IMR-90 (cell line): ENCODE measurements at regions not wholly inside any gene's neighbourhood (a gene's known extent, or its start where the extent isn't known, plus 50 kb on each side); places are given as distances from the start of the nearest gene placed in this dataset.

Experiments
- ATAC-seq: fragments of 200-7000 bp; cut with Tn5 transposase; 2 replicates; pipeline ENCODE4 v1.9.1; 2020; ENCODE audit warnings: low read depth, mild to moderate bottlenecking, moderate library complexity
- BruUV-seq: library from RNA; stranded (reverse); fragments of 400-500 nt; replicated peaks from 2 replicates; lab custom pipeline; 2021; lab: Mats Ljungman, UMichigan
- CTCF ChIA-PET: fragments of 300-600 bp; formaldehyde crosslinking; extraction: SDS; loops from one replicate; lab custom pipeline; 2021; ENCODE audit warnings: antibody characterized with exemption; lab: Yijun Ruan, JAX
- POLR2A ChIA-PET: fragments of 300-600 bp; sonication (Branson Sonifier 250); formaldehyde crosslinking; loops from one replicate; lab custom pipeline; 2022; ENCODE audit warnings: antibody characterized with exemption; ENCODE audit not compliant: unreplicated experiment; lab: Charles Lee
- DNase-seq: peaks from one replicate; pipeline ENCODE4 v3.0.0; 2013
- H2AFZ ChIP-seq: replicated peaks from 2 replicates; pipeline ENCODE3; 2013; ENCODE audit warnings: low read length, mild to moderate bottlenecking; ENCODE audit not compliant: poor library complexity
- H2AK5ac ChIP-seq: 2 replicates; pipeline ENCODE4 v1.6.1; 2013; ENCODE audit warnings: low read depth, low read length, inconsistent platforms
- H2AK9ac ChIP-seq: replicated peaks from 2 replicates; pipeline ENCODE3; 2013; ENCODE audit warnings: mild to moderate bottlenecking, low read depth, low read length, moderate library complexity; ENCODE audit not compliant: poor library complexity
- H2BK120ac ChIP-seq: 2 replicates; pipeline ENCODE4 v1.6.1; 2013; ENCODE audit warnings: low read depth, low read length, inconsistent platforms
- H2BK15ac ChIP-seq: 3 replicates; pipeline ENCODE4 v1.6.1; 2013; ENCODE audit warnings: low read depth, low read length, inconsistent platforms
- H2BK20ac ChIP-seq: 2 replicates; pipeline ENCODE4 v1.6.1; 2013; ENCODE audit warnings: low read depth, mild to moderate bottlenecking, inconsistent platforms, low read length, moderate library complexity
- H2BK5ac ChIP-seq: 2 replicates; pipeline ENCODE4 v1.6.1; 2013; ENCODE audit warnings: mild to moderate bottlenecking, low read depth, low read length, inconsistent platforms; ENCODE audit not compliant: poor library complexity, severe bottlenecking
- H3K14ac ChIP-seq: replicated peaks from 2 replicates; pipeline ENCODE4 v1.6.1; 2013; ENCODE audit warnings: low read depth, low read length, inconsistent platforms
- H3K18ac ChIP-seq: 2 replicates; pipeline ENCODE4 v1.6.1; 2013; ENCODE audit warnings: low read depth, low read length, control low read depth
- H3K23ac ChIP-seq: 2 replicates; pipeline ENCODE4 v1.6.1; 2013; ENCODE audit warnings: low read depth, low read length, inconsistent platforms
- H3K27ac ChIP-seq: 2 replicates; pipeline ENCODE4 v1.5.1; 2013; ENCODE audit warnings: mild to moderate bottlenecking, control low read depth, low read length; ENCODE audit not compliant: insufficient read depth
- H3K27me3 ChIP-seq: 2 replicates; pipeline ENCODE4 v1.6.1; 2013; ENCODE audit warnings: low read length; ENCODE audit not compliant: control insufficient read depth, insufficient read depth
- H3K36me3 ChIP-seq: 2 replicates; pipeline ENCODE4 v1.6.1; 2013; ENCODE audit warnings: low read length, mixed read lengths; ENCODE audit not compliant: control insufficient read depth, insufficient read depth
- H3K4ac ChIP-seq: 2 replicates; pipeline ENCODE4 v1.6.1; 2013; ENCODE audit warnings: low read depth, low read length, inconsistent platforms
- H3K4me1 ChIP-seq: 2 replicates; pipeline ENCODE4 v1.6.1; 2013; ENCODE audit warnings: low read length, mixed read lengths; ENCODE audit not compliant: control insufficient read depth, insufficient read depth
- H3K4me2 ChIP-seq: 2 replicates; pipeline ENCODE4 v1.6.1; 2013; ENCODE audit warnings: low read depth, mild to moderate bottlenecking, control low read depth, low read length, moderate library complexity
- H3K4me3 ChIP-seq: 2 replicates; pipeline ENCODE4 v1.5.1; 2013; ENCODE audit warnings: low read depth, mild to moderate bottlenecking, control low read depth, low read length, moderate library complexity; ENCODE audit not compliant: insufficient read depth
- H3K56ac ChIP-seq: 2 replicates; pipeline ENCODE4 v1.6.1; 2013; ENCODE audit warnings: low read length, inconsistent platforms; ENCODE audit not compliant: insufficient read depth; ENCODE audit errors: extremely low read depth
- H3K79me1 ChIP-seq, 2 experiments: 2 replicates each; pipeline ENCODE4 v1.6.1; 2013; ENCODE audit warnings: low read length in 2 of 2, inconsistent platforms in 1 of 2, low read depth in 1 of 2
- H3K9ac ChIP-seq: 2 replicates; pipeline ENCODE4 v1.6.1; 2013; ENCODE audit warnings: low read depth, low read length, control low read depth
- H3K9me1 ChIP-seq: 2 replicates; pipeline ENCODE4 v1.6.1; 2013; ENCODE audit warnings: low read length, inconsistent platforms; ENCODE audit not compliant: insufficient read depth
- H3K9me3 ChIP-seq: 2 replicates; pipeline ENCODE4 v1.6.1; 2013; ENCODE audit warnings: low read length; ENCODE audit not compliant: control insufficient read depth, insufficient read depth
- H4K20me1 ChIP-seq: 2 replicates; pipeline ENCODE4 v1.6.1; 2013; ENCODE audit warnings: low read length, inconsistent platforms; ENCODE audit not compliant: insufficient read depth
- H4K5ac ChIP-seq: 2 replicates; pipeline ENCODE4 v1.6.1; 2013; ENCODE audit warnings: mild to moderate bottlenecking, low read depth, low read length, control low read depth
- H4K8ac ChIP-seq, 2 experiments: 2 replicates each; pipeline ENCODE4 v1.6.1; 2013; ENCODE audit warnings: low read depth in 2 of 2, low read length in 2 of 2, control low read depth in 1 of 2, inconsistent platforms in 1 of 2
- H4K91ac ChIP-seq: 2 replicates; pipeline ENCODE4 v1.6.1; 2013; ENCODE audit warnings: low read depth, low read length, inconsistent platforms; ENCODE audit not compliant: insufficient read depth
- CEBPB ChIP-seq: IDR thresholded peaks from 2 replicates; pipeline ENCODE4 v1.6.1; 2012; ENCODE audit warnings: low read depth, low read length, improper control_type of control experiment
- CHD1 ChIP-seq: IDR thresholded peaks from 2 replicates; pipeline ENCODE4 v1.6.1; 2012; ENCODE audit warnings: low read depth, low read length, improper control_type of control experiment
- CTCF ChIP-seq: conservative IDR thresholded peaks from 2 replicates; pipeline ENCODE4 v1.5.1; 2012; ENCODE audit warnings: mild to moderate bottlenecking, low read depth, low read length, improper control_type of control experiment
- ELK1 ChIP-seq: fragments of 150-350 bp; IDR thresholded peaks from 2 replicates; pipeline ENCODE4 v1.6.1; 2016; ENCODE audit warnings: low read depth, mild to moderate bottlenecking, low read length, moderate library complexity, borderline replicate concordance
- NFE2L2 ChIP-seq: fragments of 150-350 bp; IDR thresholded peaks from 2 replicates; pipeline ENCODE4 v1.6.1; 2016; ENCODE audit warnings: low read depth, mild to moderate bottlenecking, low read length
- RAD21 ChIP-seq: IDR thresholded peaks from 2 replicates; pipeline ENCODE4 v1.6.1; 2012; ENCODE audit warnings: low read length, improper control_type of control experiment
- RCOR1 ChIP-seq: IDR thresholded peaks from 2 replicates; pipeline ENCODE4 v1.6.1; 2012; ENCODE audit warnings: mild to moderate bottlenecking, low read length, improper control_type of control experiment; ENCODE audit not compliant: insufficient replicate concordance
- USF2 ChIP-seq: fragments of 150-350 bp; IDR thresholded peaks from 2 replicates; pipeline ENCODE4 v1.6.1; 2017; ENCODE audit warnings: mild to moderate bottlenecking, antibody characterized with exemption, low read length, low read depth
- WGBS, 2 experiments: methylation state at CpG; one replicate each; pipeline versions ENCODE4 v1.1.5 to v1.1.7; 2013; ENCODE audit warnings: missing lambda C conversion rate in 2 of 2; ENCODE audit not compliant: insufficient read length in 1 of 2; ENCODE audit errors: extremely low coverage in 2 of 2; 5-methylcytosine and 5-hydroxymethylcytosine counted together
- dilution Hi-C: fragments of 300-500 bp; cut with HindIII; formaldehyde crosslinking; loops from one replicate; pipeline ENCODE4 v1.14.3; 2018; ENCODE audit warnings: low sequenced_read_pairs; ENCODE audit not compliant: unreplicated experiment
- in situ Hi-C: fragments of 300-500 bp; cut with MboI; formaldehyde crosslinking; loops from 3 replicates; pipeline ENCODE4 v1.14.3; 2019; ENCODE audit warnings: low sequenced_read_pairs, inconsistent platforms, mixed read lengths
- intact Hi-C: fragments of 100-400 bp; cut with micrococcal nuclease; formaldehyde crosslinking; loops from 2 replicates; pipeline ENCODE4 v1.10.0; 2022

- CTCF ChIA-PET = no interaction called here
These were observed 480.8 kb downstream of the XIRP2 start for GRCh38 chr2:167369083-167369482.

More at GRCh38 chr2:167369083-167369482, 480.8 kb downstream of the XIRP2 start:
- Histone ChIP-seq H2AFZ (no peak overlapping the region), H3K4me3 (no peak overlapping the region), H3K36me3 (no peaks in the 10 kb centered on the region), H3K9ac (no peak overlapping the region), H4K5ac (no peak overlapping the region), H4K20me1 (no peaks in the 10 kb centered on the region), H2AK5ac (no peak overlapping the region), H2BK20ac (no peak overlapping the region), H3K4me1 (no peaks in the 10 kb centered on the region), H3K4me2 (no peak overlapping the region), H4K8ac (no peak overlapping the region), H3K79me1 (no peaks in the 10 kb centered on the region), H3K9me1 (no peaks in the 10 kb centered on the region), H3K18ac (no peak overlapping the region), H2BK15ac (no peak overlapping the region), H3K14ac (no peak overlapping the region), H3K56ac (no peak overlapping the region), H3K4ac (no peak overlapping the region), H4K91ac (no peak overlapping the region), H2AK9ac (no peak overlapping the region), H3K23ac (no peak overlapping the region), H3K27me3 (no peaks in the 10 kb centered on the region), H2BK5ac (no peak overlapping the region), H2BK120ac (no peak overlapping the region), H3K9me3 (no peaks in the 10 kb centered on the region), H3K27ac (no peak overlapping the region)
- no peak for DNase-seq
- dilution Hi-C loops (no loop called here), intact Hi-C loops (no loop called here), in situ Hi-C loops (no loop called here)
- POLR2A ChIA-PET = no interaction called here
- no peak for TF ChIP-seq NFE2L2
- no peak for TF ChIP-seq USF2
- TF ChIP-seq CTCF = no peak
- no peak for TF ChIP-seq CHD1
- TF ChIP-seq ELK1 = no peak
- TF ChIP-seq RAD21 = no peak
- TF ChIP-seq RCOR1 = no peak
- no peak for TF ChIP-seq CEBPB
- ATAC-seq = no peak
- no TSS peak for BruUV-seq
- no CpG with 5 or more reads among the region's 1 CpG for WGBS, 2 experiments
